ENCODE measurements at regions not wholly inside any gene's neighbourhood (a gene's known extent, or its start where the extent isn't known, plus 50 kb on each side); places are given as distances from the start of the nearest gene placed in this dataset.

DNA sequence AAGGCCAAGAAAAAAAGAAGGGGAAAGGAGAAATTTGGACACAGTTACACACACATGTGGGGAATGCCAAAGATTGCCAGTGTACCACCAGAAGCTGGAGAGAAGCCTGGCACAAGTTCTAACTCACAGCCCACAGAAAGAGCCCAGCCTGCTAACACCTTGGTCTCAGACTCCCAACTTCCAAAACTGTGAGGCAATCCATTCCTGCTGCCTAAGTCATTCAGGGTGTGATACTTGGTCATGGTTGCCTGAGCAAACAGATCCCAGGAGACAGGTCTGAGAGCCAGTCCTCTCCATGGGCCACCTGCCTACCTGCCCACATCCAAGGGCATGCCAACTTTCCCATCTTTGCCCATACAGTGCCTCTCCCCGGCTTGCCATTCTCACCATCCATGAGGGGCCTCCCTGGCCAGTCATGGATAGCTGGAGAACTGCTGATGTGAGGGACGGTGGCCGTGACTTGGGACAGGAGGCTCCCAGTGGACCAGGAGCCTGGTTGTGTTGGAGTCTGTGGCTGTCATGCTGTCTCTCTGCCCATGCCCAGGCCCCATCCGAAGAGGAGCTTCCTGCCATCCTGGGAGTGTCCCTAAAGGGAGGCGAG lies 198.0 kb upstream of the RTL1 start:
- no peaks in the 10 kb centered on the region for H3K27me3 ChIP-seq
- peak in 1 of 4 donors; percentile 18 for DNase-seq
- no peak for ATAC-seq
- intact Hi-C loops (cut with DNase I), result no loop called here
- TF ChIP-seq, protein P1, sequence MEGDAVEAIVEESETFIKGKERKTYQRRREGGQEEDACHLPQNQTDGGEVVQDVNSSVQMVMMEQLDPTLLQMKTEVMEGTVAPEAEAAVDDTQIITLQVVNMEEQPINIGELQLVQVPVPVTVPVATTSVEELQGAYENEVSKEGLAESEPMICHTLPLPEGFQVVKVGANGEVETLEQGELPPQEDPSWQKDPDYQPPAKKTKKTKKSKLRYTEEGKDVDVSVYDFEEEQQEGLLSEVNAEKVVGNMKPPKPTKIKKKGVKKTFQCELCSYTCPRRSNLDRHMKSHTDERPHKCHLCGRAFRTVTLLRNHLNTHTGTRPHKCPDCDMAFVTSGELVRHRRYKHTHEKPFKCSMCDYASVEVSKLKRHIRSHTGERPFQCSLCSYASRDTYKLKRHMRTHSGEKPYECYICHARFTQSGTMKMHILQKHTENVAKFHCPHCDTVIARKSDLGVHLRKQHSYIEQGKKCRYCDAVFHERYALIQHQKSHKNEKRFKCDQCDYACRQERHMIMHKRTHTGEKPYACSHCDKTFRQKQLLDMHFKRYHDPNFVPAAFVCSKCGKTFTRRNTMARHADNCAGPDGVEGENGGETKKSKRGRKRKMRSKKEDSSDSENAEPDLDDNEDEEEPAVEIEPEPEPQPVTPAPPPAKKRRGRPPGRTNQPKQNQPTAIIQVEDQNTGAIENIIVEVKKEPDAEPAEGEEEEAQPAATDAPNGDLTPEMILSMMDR (IDR thresholded peaks at IDR 0.05), result no peak
- no peaks in the 10 kb centered on the region for H3K36me3 ChIP-seq
- no peak overlapping the region for H3K4me3 ChIP-seq
- H3K4me1 ChIP-seq, result no peaks in the 10 kb centered on the region
- H3K27ac ChIP-seq, result no peak overlapping the region
- peaks cover 0 to 10% of the 10 kb centered on the region in 2 donors for H3K9me3 ChIP-seq

- no peak for ATAC-seq
- no peaks in the 10 kb centered on the region for H3K4me1 ChIP-seq
- TF ChIP-seq, protein P1 (IDR thresholded peaks at IDR 0.05), result no peak
These were observed 199.4 kb upstream of the RTL1 start for GRCh38 chr14:101102875-101103274.

DNA sequence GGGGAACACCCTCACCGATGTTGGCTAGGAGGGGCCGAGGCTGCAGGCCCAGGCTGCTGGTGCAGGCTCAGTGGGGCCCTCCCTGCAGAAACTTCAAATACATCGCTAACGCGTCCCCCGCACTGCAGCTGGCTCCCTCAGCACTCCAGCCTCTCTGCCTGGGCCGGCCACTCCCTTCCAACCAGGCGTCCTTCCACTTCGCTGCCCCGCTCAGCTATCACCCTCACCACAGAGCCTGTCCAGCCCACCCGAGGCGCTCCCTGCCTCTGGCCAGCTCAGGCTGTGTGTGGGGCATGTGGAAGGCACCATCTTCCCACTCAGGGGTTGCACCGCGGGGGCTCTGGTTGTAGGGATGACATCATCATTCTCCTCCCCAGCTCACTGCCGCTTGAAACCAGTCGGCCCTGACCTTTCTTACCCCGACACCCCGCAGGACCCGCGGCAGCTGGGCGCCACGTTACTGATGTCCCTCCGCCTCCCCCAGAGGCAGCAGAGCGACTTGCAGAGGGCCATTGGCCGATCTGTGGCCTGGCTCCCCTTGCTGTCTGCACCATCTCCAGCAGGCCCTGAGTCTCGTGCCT lies 199.9 kb upstream of the RTL1 start:
- Histone ChIP-seq H3K36me3 (no peaks in the 10 kb centered on the region), H3K27me3 (no peaks in the 10 kb centered on the region), H3K27ac (no peak overlapping the region), H3K9me3 (peaks cover 0 to 10% of the 10 kb centered on the region in 2 donors), H3K4me3 (no peak overlapping the region), H3K4me1 (no peaks in the 10 kb centered on the region)
- TF ChIP-seq, protein P1 (IDR thresholded peaks at IDR 0.05), result no peak
- ATAC-seq (no peak), DNase-seq (peak in 1 of 4 donors; percentile 76)
- intact Hi-C loops (cut with DNase I), result no loop called here

More at GRCh38 chr14:101102875-101103274, 199.4 kb upstream of the RTL1 start:
- Histone ChIP-seq H3K27ac (no peak overlapping the region), H3K9me3 (peaks cover 0 to 10% of the 10 kb centered on the region in 2 donors), H3K4me3 (no peak overlapping the region), H3K27me3 (no peaks in the 10 kb centered on the region), H3K36me3 (no peaks in the 10 kb centered on the region)
- intact Hi-C loops (cut with DNase I), result no loop called here
- DNase-seq, result no peak

GRCh38 chr14:101104485-101104884 lies 201.0 kb upstream of the RTL1 start:
- DNase-seq, result peak in 1 of 4 donors; percentile 41
- no peaks in the 10 kb centered on the region for H3K27me3 ChIP-seq
- intact Hi-C loops (cut with DNase I), result no loop called here

GRCh38 chr14:101105045-101105444 lies 201.5 kb upstream of the RTL1 start:
- H3K27me3 ChIP-seq, result no peaks in the 10 kb centered on the region
- H3K36me3 ChIP-seq, result no peaks in the 10 kb centered on the region
- intact Hi-C loops (cut with DNase I), result no loop called here
- H3K9me3 ChIP-seq, result peaks cover 0 to 3% of the 10 kb centered on the region in 2 donors
- no peak overlapping the region for H3K27ac ChIP-seq
- ATAC-seq (no peak), DNase-seq (no peak)
- TF ChIP-seq, protein P1 (IDR thresholded peaks at IDR 0.05), result no peak
- no peak overlapping the region for H3K4me3 ChIP-seq
- H3K4me1 ChIP-seq, result no peaks in the 10 kb centered on the region

More at GRCh38 chr14:101104485-101104884, 201.0 kb upstream of the RTL1 start:
- Histone ChIP-seq H3K9me3 (peaks cover 0 to 8% of the 10 kb centered on the region in 2 donors), H3K27ac (no peak overlapping the region), H3K36me3 (no peaks in the 10 kb centered on the region), H3K4me1 (no peaks in the 10 kb centered on the region), H3K4me3 (no peak overlapping the region)
- TF ChIP-seq, protein P1 (IDR thresholded peaks at IDR 0.05), result no peak
- no peak for ATAC-seq

Data from left lung (tissue), 4 donors.